Activated CD4-positive, alpha-beta T cell treated with anti-CD3 and anti-CD28 coated beads, Interleukin-2, amount 50 U/mL, for 4 hours (primary cell): ENCODE measurements at regions not wholly inside any gene's neighbourhood (a gene's known extent, or its start where the extent isn't known, plus 50 kb on each side); places are given as distances from the start of the nearest gene placed in this dataset.
"Not testable (repeated sequence)": the region's sequence is repeated elsewhere in the genome, so short reads cannot be mapped to it uniquely, and the experiment has no call there.

Experiments
- DNase-seq, 2 experiments: peaks; one replicate each; pipeline ENCODE4 v3.0.0-alpha.2; 2020

DNA sequence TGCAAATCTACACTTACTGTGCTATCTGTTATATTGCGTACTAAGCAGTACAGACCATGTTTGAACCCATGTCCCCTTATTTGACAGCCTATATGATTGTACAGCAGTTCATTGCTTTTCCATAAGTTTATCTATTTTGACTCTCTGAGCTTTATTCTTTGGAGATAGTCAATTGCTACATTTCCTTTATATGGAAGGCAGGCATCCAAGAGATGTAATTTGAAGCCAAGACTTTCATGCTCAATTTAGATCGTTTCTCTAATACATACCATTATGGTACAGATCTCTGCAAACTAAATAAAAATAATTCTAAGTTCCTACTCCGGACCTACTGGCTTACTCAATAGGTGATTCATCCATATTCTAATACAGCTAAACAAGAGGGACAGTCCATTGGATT is 424.8 kb downstream of the TMEM38B start:
- no peak for DNase-seq

DNA sequence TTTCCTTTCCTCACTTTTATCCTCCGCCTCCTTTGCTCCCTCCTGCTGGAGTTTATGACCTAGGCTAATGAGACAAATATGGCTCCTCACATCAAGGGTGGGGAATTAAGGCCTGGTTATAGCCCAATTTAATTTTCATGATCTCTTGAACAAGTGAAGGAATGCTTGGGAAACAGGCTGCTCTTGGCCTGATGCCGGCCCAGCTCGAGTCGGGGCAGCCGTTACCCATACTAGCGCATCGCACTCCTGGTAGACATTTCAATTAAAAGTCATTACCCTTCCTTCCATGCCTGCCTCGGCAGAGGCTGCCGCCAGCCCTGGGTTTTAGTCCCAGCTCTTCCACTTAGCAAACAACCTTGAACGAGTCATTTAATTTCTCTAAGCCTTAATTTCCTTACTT is 425.7 kb downstream of the TMEM38B start:
- no peak for DNase-seq

DNA sequence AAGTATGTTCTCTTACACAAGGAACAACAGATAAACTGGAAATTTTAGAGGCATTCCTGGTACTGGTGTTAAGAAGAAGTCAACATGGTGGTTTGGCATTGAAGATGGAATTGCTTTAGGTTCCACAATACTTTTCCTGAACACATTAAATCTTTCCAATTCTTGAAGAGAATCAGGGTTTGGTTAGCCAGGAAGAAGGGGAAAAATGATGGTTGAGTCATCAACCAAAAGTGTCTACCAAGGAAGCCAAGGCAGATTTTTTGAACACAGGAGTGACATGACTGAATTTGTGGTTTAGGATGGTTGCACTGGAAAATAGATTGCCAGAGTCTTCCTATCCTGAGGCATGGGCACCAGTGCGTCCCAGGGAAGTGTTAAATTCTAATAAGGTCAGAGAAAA is 433.4 kb downstream of the TMEM38B start:
- DNase-seq, result no peak

DNA sequence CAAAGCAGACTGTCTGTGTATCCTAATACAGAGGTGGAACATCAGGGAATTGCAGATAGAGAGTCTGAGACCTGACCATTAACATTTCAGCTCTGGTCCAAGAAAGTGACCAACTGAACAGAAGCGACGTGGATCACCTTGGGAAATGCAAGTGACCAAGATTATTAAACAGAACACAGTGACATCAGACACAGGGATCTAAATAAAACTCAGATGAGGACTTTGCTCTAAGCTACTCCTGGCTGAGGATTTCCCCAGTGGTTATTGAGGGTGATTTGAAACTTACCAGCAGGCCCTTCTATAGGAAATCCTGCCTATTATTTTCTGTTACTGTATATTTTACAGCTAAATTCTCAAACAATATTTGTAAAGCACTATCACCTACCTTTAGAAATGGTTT is 436.0 kb downstream of the TMEM38B start:
- DNase-seq, result no peak

DNA sequence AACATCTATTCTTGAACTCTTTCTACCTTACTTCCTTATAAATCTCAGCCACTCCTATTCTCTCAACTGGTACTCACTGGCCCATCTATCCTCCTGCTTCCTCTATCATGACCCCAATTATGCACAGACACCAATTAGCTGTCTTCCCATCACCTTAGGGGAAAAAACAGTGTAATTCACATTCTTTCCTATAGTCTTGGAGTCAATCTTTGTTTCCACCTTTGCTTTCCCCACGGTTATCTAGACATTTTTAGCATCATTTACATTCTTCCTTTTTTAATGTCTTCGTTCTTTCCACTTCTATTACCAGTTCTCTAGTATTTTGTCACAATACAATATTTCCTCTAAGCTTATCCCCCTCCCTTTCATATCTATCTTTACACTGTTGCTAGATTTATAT is 449.4 kb downstream of the TMEM38B start:
- DNase-seq, result no peak

DNA sequence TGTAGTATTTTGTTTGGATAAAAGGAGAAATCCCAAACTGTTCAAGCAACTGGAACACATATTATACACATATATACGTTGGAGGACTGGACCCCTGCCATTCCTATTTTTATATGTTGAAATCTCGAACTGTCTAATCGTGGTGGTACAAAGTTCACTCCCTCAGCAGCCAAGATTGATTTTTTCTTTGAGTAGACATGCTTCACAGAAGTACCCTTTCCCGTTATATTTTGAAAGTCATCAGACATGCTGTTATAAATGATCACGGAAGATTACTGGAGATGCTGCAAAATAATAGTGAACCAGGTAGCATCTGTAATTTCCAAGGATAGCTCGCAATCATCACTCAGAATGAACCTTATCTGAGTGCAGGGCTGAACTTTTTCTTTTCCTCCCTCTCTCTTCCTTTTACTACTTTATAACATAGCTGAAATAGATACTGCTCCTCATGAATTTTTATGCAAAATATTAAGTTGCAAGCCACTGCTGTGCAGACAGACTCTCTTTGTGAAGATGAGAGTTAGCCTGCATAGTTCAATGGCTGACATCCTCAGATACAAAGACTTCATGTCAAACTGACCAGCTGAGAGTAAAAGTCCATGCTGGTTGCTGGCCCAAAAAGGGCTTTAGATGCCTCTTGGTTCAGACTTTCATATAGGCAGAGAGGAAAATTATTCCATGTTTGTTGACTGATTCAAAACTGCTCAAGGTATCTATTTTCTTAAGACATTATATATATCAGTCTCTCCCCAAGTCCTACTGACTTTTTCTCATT is 451.9 kb downstream of the TMEM38B start:
- DNase-seq, result no peak

DNA sequence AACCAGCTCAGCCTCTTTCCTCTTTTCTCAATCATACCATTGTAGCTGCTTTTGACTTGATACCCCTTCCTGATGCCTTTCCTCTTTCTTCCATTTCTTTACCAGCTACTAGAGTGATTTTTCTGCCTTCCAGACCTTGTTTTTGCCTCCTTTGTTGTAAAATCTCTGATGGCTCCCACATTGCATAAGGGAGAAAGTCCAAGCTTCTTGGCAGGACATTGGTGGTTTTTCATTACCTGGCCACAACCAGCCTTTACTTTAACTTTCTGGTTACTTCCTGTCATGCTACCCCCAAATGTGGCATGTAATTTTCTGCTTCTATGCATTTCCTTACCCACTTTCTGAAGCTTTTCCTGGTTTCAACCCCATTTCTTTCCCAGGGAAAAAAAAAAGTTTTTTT is 452.5 kb downstream of the TMEM38B start:
- DNase-seq, result no peak

DNA sequence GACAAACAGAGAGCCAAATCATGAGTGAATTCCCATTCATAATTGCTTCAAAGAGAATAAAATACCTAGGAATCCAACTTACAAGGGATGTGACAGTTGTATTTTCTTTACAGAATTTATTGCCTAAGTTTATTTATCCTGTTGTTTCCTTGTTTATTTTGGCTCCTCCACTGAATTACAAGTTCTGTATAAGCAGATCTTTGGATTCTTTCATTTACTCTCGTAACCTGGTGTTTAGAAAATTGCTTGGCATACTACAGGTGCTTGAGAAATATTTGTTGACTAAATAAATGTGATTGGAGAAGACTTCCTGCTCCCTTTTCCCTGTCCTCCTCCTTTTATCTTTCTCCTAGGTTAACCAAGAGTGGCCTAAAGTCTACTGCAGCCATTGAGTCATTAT is 455.6 kb downstream of the TMEM38B start:
- no peak for DNase-seq

DNA sequence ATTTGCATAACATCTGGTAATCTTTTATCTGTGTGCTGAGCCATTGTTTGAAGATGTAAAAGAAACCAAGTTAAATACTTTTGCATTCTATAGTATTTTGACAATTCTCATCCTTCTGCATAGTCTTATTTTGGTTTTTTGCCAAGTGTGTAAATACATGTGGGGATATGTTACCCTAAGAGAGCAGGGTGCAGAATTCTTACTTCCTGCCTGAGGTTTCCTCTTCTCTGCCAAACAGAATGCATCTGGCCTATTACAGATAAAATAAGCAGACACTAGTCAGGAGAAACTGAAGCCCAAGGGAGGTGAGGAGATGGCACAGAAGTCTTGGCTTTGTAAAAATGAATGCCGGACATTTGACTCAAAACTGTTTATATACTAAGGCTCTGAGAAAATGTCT is 462.1 kb downstream of the TMEM38B start:
- no peak for DNase-seq

DNA sequence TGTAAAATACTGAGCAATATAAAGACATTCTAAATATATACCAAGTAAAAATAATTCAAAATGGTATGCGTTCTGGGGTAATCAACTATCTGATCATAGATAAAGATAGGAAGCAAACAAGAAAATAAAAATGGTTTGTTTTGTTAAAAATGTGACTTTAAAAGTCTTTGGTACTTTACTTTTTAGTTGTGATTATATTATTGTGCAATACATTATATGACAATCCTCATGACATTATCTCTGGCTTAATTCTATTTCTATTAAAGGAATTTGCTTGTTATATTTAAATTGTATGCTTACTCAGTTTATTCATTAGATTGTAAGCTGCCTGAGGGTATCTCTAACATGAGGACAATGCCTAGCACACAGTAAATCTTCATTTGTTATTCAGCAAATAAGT is 477.9 kb downstream of the TMEM38B start:
- no peak for DNase-seq

DNA sequence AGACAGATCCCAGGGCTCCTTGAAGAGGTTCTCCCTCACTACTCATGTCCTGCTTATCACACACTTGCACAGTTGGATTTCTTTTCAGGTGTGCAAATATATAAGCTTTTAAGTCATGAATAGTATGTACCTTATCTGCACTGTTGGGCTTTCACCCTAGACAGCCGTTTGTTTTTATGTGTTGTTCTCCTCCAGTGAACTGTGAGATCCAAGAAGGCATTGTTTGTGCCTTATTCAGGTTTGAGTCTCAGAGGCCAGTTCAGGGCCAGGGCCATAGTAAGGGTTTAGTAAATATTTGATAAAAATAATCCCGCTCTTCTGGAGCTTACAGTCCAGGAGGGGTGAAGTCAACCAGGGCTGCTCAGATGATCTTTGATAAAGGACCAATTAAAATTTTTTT is 480.0 kb downstream of the TMEM38B start:
- no peak for DNase-seq

DNA sequence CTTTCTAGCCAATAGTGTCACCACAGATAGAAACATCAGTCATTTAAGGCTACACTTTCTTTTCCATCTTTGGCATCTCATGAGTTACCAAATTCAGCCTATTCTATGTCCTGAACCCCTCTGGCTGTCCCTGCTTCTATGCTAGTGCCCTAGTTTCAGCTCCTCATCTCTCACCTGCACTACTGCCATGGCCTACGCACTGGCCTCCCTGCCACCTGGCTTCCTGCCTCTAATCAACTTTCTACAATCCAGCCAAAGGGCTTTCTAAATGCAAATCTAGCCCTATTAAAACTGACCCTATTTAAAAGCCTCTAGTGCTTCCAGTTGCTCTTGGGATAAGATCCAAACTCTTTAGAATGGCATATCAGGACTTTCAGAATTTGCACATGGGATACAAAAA is 482.9 kb downstream of the TMEM38B start:
- DNase-seq, result no peak

DNA sequence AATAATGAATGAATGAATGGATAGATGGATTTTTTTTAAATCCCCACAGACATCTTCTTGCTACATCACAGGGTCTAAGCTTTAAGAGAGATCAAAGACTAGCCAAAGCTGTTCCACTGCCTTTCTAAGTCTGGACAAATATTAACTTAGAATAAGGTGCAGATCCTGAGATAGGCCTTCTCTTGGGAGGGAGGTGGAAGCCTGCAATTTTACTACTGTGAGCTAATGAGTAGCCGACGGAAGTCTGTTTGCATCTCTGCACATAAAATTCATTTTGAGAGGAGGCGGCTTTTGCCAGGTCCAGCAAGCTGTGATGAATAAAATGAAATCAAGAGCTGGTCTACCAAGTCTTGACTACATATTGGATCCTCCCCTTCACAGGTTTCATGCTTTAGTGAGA is 484.9 kb downstream of the TMEM38B start:
- no peak for DNase-seq

DNA sequence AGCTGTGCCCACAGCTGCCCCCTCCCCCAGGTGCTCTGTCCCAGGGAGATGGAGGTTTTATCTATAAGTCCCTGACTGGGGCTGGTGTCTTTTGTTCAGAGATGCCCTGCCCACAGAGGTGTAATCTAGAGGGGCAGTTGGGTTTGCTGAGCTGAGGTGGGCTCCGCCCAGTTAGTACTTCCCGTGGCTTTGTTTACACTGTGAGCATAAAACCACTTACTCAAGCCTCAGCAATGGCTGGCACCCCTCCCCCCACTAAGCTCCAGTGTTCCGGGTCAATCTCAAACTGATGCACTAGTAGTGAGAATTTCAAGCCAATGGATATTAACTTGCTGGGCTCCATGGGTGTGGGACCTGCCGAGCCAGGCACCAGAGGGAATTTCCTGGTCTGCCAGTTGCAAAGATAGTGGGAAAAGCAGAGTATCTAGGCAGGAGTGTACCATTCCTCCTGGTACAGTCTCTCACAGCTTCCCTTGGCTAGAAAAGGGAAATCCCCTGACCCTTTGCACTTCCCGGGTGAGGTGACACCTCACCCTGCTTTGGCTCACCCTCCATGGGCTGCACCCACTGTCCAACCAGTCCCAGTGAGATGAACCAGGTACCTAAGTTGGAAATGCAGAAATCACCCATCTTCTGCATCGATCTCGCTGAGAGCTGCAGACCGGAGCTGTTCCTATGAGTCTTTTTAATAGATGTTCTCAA is 509.6 kb downstream of the TMEM38B start:
- not testable (repeated sequence) for DNase-seq

DNA sequence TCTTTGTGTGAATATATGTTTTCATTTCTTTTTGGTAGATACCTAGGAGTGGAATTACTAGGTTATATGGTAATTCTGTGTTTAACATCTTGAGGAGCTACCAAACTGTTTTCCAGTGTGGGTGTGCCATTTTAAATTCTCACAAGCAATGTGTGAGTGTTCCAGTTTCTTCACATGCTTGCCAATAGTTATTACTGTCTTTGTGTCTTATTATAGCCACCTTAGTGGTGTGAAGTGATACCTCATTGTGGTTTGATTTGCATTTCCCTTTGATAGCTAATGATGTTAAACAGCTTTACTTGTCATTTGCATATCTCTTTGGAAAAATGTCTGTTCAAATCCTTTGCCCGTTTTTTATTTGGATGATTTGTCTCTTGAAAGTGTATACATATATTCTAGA is 513.0 kb downstream of the TMEM38B start:
- no peak for DNase-seq

DNA sequence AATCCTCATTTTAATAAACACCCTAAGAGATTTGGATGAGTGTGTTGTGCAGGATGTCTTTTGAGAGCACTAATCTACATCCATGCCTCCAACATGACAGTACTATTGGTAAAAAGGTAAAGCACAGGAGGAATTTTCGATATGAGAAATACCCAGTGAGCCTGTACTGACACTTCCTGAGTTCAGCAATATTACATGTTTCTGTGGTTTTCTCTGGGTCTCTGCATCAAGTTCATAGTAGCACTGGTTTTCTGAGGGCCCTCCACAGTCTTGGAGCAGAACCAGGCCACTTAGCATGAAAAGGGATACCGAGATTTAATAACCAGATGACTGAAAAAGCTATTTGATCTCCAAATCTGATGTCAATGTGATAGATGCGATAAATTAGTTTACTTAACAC is 524.1 kb downstream of the TMEM38B start:
- DNase-seq, result no peak

DNA sequence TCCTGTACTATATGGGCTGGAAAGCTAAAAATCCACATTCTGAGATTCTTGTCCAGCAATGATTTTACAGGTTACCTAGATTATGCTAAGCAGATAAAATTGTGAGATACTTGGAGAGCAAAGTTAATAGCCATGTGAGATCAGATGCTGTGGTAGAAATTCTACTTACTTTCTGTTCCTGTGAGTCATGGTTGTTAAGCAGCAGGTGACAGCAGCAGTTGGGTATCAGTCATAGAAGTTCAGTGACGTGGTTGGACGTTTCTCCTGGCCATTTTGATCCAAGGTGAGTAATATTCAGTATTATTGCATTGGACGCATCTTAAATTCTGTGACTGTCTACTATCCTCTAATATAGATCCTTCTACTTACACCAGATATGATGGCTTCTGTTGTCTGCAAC is 524.5 kb downstream of the TMEM38B start:
- no peak for DNase-seq

DNA sequence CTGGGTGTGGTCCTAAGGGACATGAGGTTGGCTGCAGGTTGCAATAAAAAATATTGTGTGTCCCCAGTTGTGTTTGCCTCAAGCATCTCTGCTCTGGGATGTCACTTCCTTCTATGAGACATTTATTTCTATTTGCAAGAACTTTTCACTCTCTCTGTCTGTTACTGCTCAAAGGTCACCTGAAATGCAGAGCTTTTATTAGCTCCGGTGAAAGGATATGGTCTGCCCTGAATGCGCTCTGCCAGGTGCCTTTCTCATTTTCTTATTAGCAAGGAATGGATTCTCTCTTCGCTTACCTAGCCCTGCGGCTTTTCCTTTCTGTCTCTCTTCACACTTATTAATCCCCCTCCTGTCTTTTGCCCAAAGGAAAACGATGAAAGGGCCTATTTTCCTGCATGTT is 526.1 kb downstream of the TMEM38B start:
- DNase-seq, result no peak

DNA sequence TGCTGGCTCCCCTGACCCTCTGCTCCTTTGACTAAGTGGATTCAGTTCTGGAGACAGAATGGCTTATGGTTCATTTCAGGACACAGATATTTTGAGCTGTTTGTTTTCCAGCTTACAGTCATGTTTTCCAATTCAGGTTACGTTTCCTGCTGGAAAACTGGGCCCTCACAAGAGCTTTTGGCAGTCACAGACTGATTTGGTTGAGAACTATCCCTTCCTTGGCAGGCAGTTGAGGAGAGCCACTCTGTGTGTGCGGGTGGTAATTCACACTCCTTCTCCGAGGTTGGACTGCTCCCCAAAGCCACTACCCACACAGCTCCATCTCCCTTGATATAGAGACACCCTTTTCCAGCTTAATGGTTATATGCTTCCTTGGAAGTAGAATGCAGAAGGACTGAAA is 534.5 kb downstream of the TMEM38B start:
- DNase-seq, result no peak

DNA sequence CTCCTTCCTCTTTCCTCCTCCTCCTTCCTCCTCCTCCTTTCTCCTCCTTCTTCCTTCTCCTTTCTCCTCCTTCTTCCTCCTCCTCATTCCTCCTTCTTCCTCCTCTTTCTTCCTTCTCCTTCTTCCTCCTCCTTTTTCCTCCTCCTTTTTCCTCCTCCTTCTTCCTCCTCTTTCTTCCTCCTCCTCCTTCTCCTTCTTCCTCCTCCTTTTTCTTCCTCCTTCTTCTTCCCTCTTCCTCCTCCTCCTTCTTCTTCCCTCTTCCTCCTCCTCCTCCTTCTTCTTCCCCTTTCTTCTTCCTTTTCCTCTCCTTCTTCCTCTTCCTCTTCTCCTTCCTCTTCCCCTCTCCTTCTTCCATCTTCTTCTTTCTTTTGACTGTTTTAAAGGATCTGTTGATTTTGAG is 538.8 kb downstream of the TMEM38B start:
- DNase-seq, result no peak

DNA sequence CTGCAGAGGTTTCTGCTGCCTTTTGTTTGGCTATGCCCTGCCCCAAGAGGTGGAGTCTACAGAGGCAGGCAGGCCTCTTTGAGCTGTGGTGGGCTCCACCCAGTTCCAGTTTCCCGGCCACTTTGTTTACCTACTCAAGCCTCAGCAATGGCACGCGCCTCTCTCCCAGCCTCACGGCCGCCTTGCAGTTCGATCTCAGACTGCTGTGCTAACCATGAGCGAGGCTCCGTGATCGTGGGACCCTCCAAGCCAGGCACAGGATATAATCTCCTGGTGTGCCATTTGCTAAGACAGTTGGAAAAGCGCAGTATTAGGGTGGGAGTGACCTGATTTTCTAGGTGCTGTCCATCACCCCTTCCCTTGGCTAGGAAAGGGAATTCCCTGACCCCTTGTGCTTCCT is 566.6 kb downstream of the TMEM38B start:
- DNase-seq, result not testable (repeated sequence)

DNA sequence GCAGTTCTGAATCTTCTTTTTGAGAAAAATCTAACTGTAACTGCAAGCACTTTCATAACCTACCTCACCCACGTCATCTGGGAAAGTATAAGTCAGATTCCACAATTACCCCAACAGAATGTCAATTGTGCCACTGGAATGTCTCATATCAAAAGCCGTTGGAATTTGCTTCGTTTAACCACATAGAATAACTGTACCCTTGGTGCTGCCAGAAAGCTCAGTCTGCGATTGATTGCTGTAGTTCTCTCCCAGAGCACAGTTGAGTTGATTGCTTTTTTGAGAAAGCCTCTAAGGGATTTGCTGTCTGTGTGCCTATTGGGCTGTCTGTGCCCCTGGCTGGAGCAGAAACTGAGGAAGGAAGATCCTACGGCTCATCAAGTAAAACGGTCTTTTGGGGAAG is 583.6 kb downstream of the TMEM38B start:
- DNase-seq, result no peak

DNA sequence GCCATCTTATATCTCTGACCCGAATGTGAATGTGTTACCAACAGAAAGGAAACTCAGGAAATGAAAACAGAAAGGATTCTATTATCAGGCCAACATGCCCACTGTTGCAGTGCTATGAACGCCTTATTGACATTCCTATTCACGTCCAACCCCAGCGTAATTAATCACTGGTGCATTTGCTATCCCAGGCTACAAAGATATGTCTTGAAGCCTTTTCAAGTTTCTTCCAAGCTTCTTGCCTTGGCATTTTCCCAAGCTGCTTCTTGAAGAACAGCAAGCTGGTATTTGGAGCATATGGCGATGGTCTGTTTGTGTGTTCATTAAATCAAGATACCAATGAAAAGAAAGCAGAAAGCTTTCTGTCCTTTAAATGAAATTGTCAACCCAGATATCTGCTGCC is 579.2 kb upstream of the ZNF462 start:
- no peak for DNase-seq

DNA sequence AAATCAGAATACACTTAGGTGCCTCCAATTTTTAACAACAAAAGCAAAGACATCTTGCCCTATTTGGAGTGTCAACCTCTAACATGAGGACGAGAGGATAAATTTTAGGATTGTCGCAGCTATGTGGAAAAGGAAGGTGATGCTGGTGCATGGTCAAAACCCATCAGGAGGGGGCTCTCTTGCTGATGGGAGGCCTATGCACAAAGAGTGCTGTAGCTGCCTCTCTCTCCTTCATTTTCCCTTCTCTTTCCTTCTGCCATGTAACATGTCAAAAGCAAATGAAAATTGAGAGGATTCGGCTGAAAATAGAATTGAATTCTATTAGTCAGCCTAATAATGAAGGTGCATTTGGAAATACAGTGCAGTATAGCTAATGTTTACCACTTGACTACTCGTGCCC is 578.7 kb upstream of the ZNF462 start:
- DNase-seq, result no peak

DNA sequence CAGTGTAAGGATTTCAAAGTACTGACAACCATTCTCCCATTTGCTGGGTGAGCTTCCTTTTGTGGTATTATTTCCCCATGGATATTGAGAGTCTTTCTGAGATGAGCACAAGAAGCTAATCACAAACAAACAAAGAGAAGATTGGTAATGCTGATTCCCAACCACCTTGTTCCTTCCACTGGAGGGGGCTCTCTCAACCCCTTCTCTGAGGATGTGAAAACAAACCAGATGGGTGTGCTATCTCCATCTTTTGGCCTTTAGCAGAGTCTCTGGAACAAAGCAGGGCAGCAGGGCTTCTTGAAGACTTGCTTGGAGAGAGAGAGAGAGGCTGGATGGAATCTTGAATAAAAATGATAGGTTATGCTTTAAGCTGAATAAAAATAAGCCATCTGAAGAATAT is 576.7 kb upstream of the ZNF462 start:
- no peak for DNase-seq
